H1 (cell line): ENCODE measurements at regions not wholly inside any gene's neighbourhood (a gene's known extent, or its start where the extent isn't known, plus 50 kb on each side); places are given as distances from the start of the nearest gene placed in this dataset.

ENCODE experiments used
- ASH2L ChIP-seq: fragments of 200-600, 300-600 bp; sonication (generic); IDR thresholded peaks from one replicate; pipeline ENCODE4 v1.7.1; 2017; ENCODE audit warnings: low read length
- GTF2F1 ChIP-seq: IDR thresholded peaks from 2 replicates; pipeline ENCODE4 v1.6.1; 2012; ENCODE audit warnings: low read depth, low read length, improper control_type of control experiment, borderline replicate concordance
- JUN ChIP-seq: IDR thresholded peaks from 2 replicates; pipeline ENCODE4 v1.6.1; 2011; ENCODE audit warnings: low read depth, mild to moderate bottlenecking, improper control_type of control experiment, low read length
- JUND ChIP-seq: IDR thresholded peaks from 2 replicates; pipeline ENCODE4 v1.6.1; 2011; ENCODE audit warnings: mild to moderate bottlenecking, improper control_type of control experiment, low read length
- RFX5 ChIP-seq: IDR thresholded peaks from 2 replicates; pipeline ENCODE4 v1.6.1; 2011; ENCODE audit warnings: low read depth, low read length, improper control_type of control experiment, borderline replicate concordance
- RNF2 ChIP-seq: fragments of 200-900, 300-1000 bp; sonication (generic); IDR thresholded peaks from 2 replicates; pipeline ENCODE4 v1.7.1; 2016; ENCODE audit warnings: borderline replicate concordance, low read depth, mild to moderate bottlenecking, antibody characterized with exemption, low read length; ENCODE audit not compliant: poor library complexity, severe bottlenecking; ENCODE audit errors: missing control alignments
- RXRA ChIP-seq: IDR thresholded peaks from 2 replicates; pipeline ENCODE4 v1.6.1; 2011; ENCODE audit warnings: low read depth, mild to moderate bottlenecking, low read length, moderate library complexity; ENCODE audit not compliant: insufficient read depth

GRCh38 chr2:145927131-145927950 lies 1407.4 kb upstream of the ZEB2 start (continued):
- TF ChIP-seq GTF2F1: no peak
- no peak for TF ChIP-seq RXRA
- no peak for TF ChIP-seq ASH2L
- TF ChIP-seq RNF2: no peak
- no peak for TF ChIP-seq RFX5
- TF ChIP-seq JUND: no peak
- TF ChIP-seq JUN: no peak
